ENCODE measurements at regions not wholly inside any gene's neighbourhood (a gene's known extent, or its start where the extent isn't known, plus 50 kb on each side); places are given as distances from the start of the nearest gene placed in this dataset.

GRCh38 chr14:27566843-27567382 lies 969.1 kb upstream of the NOVA1 start:
- no peak for TF ChIP-seq POLR2A (IDR thresholded peaks at IDR 0.05)
- TF ChIP-seq, protein P1, sequence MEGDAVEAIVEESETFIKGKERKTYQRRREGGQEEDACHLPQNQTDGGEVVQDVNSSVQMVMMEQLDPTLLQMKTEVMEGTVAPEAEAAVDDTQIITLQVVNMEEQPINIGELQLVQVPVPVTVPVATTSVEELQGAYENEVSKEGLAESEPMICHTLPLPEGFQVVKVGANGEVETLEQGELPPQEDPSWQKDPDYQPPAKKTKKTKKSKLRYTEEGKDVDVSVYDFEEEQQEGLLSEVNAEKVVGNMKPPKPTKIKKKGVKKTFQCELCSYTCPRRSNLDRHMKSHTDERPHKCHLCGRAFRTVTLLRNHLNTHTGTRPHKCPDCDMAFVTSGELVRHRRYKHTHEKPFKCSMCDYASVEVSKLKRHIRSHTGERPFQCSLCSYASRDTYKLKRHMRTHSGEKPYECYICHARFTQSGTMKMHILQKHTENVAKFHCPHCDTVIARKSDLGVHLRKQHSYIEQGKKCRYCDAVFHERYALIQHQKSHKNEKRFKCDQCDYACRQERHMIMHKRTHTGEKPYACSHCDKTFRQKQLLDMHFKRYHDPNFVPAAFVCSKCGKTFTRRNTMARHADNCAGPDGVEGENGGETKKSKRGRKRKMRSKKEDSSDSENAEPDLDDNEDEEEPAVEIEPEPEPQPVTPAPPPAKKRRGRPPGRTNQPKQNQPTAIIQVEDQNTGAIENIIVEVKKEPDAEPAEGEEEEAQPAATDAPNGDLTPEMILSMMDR (IDR thresholded peaks at IDR 0.05) = no peak

Measured in heart left ventricle (tissue), 13 donors.